ENCODE measurements at regions not wholly inside any gene's neighbourhood (a gene's known extent, or its start where the extent isn't known, plus 50 kb on each side); places are given as distances from the start of the nearest gene placed in this dataset.

DNA sequence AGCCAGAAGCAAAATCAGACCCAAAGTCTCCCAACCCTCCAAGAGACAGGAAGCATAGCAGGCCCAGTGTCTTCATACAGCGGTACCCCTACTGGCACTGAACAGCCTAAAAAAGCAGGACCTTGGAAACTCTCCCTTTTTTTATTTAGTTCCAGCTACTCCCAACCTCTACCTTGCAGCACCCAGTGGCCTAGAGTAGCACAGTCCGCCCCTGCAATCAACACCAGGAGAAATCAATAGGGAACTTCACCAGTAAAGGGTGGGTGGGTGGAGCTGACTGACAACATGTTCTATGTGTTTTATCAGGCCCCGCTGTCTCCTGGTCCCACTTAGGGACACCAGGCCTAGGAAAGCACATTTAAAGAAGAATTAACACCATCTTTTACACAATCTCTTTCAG is 378.5 kb upstream of the CT83 start:
- DNase-seq (no peak), ATAC-seq (ENCODE audit: poor library complexity) (no peak)
- CTCF ChIA-PET: no interaction called here
- TF ChIP-seq, protein P1, sequence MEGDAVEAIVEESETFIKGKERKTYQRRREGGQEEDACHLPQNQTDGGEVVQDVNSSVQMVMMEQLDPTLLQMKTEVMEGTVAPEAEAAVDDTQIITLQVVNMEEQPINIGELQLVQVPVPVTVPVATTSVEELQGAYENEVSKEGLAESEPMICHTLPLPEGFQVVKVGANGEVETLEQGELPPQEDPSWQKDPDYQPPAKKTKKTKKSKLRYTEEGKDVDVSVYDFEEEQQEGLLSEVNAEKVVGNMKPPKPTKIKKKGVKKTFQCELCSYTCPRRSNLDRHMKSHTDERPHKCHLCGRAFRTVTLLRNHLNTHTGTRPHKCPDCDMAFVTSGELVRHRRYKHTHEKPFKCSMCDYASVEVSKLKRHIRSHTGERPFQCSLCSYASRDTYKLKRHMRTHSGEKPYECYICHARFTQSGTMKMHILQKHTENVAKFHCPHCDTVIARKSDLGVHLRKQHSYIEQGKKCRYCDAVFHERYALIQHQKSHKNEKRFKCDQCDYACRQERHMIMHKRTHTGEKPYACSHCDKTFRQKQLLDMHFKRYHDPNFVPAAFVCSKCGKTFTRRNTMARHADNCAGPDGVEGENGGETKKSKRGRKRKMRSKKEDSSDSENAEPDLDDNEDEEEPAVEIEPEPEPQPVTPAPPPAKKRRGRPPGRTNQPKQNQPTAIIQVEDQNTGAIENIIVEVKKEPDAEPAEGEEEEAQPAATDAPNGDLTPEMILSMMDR (IDR thresholded peaks at IDR 0.05): no peak
- H3K9me3 ChIP-seq (ENCODE audit: control insufficient read depth in 1 of 2, insufficient read depth in 1 of 2, low read length in 2 of 2): no peaks in the 10 kb centered on the region
- Mint-ChIP-seq H3K9me3 (peaks cover 2% of the 10 kb centered on the region), H3K27me3 (no peaks in the 10 kb centered on the region), H3K4me3 (no peak overlapping the region), H3K4me1 (ENCODE audit: low read depth) (no peaks in the 10 kb centered on the region), H3K27ac (no peak overlapping the region), H3K36me3 (ENCODE audit: low read depth) (no peaks in the 10 kb centered on the region)
- no peak overlapping the region for H3K4me3 ChIP-seq (ENCODE audit: low read length)
- POLR2A ChIA-PET: no interaction called here
- H3K4me1 ChIP-seq (ENCODE audit: insufficient read depth, low read length): no peaks in the 10 kb centered on the region
- no peak overlapping the region for H3K27ac ChIP-seq (ENCODE audit: low read depth in 1 of 2, low read length in 2 of 2)
- no peaks in the 10 kb centered on the region for H3K27me3 ChIP-seq (ENCODE audit: control insufficient read depth in 1 of 2, insufficient read depth in 2 of 2, low read length in 2 of 2)
- intact Hi-C loops (cut with DNase I, micrococcal nuclease): no loop called here
- H3K36me3 ChIP-seq (ENCODE audit: insufficient read depth, low read length): no peaks in the 10 kb centered on the region

DNA sequence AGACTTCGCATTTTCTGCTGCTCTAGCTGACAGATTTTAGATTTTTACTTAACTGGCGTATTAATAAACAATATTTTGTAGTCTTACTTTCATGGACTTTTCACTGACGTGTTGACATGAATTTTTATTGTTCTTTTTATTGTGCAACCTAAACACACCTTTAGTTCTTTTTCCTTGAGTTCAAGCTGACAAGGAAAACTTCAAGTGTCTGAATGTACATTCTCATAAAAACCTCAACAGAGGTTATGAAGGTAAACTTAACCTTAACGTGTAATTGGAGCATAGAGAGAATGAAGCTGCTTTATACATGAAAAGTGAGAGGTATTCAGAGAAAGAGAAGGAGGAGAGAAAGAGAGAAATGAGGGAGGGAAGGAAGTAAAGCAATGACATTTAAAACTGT is 364.3 kb upstream of the CT83 start:
- Mint-ChIP-seq H3K9me3 (no peaks in the 10 kb centered on the region), H3K27ac (no peak overlapping the region)
- ATAC-seq (ENCODE audit: poor library complexity): no peak

DNA sequence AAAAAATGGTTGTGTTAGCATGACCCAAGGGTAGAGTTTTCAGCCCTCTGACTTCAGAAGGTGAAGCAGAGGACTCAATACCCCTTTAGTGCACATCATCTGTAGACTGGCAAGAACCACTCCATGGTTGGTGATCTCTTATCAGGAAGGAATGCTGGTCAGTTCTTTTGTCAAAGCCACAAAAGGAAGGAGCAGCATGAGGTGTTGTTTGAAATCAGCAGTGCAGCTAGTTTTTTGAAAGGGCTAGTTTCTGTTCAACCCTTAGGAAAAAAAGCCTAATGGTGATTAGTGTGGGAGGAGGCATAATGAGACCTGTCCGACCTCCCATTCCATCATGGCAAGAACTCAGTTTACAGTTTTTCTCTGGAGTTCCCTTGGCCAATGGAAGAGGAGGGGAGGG is 362.0 kb upstream of the CT83 start:
- Histone ChIP-seq H3K36me3 (ENCODE audit: insufficient read depth, low read length) (no peaks in the 10 kb centered on the region), H3K4me1 (ENCODE audit: insufficient read depth, low read length) (no peaks in the 10 kb centered on the region), H3K9me3 (ENCODE audit: control insufficient read depth in 1 of 2, insufficient read depth in 1 of 2, low read length in 2 of 2) (no peaks in the 10 kb centered on the region), H3K27ac (ENCODE audit: low read depth in 1 of 2, low read length in 2 of 2) (no peak overlapping the region), H3K4me3 (ENCODE audit: low read length) (no peak overlapping the region), H3K27me3 (ENCODE audit: control insufficient read depth in 1 of 2, insufficient read depth in 2 of 2, low read length in 2 of 2) (no peaks in the 10 kb centered on the region)
- Mint-ChIP-seq H3K4me1 (ENCODE audit: low read depth) (no peaks in the 10 kb centered on the region), H3K27ac (no peak overlapping the region), H3K36me3 (ENCODE audit: low read depth) (no peaks in the 10 kb centered on the region), H3K4me3 (no peak overlapping the region), H3K27me3 (no peaks in the 10 kb centered on the region), H3K9me3 (no peaks in the 10 kb centered on the region)
- ATAC-seq (ENCODE audit: poor library complexity) (no peak), DNase-seq (no peak)
- intact Hi-C loops (cut with DNase I, micrococcal nuclease): no loop called here
- ChIA-PET CTCF (no interaction called here), POLR2A (no interaction called here)
- TF ChIP-seq, protein P1 (IDR thresholded peaks at IDR 0.05): no peak

More for the DNA sequence above, 364.3 kb upstream of the CT83 start:
- no peak overlapping the region for H3K4me3 ChIP-seq (ENCODE audit: low read length)
- Mint-ChIP-seq H3K4me1 (ENCODE audit: low read depth) (no peaks in the 10 kb centered on the region), H3K4me3 (no peak overlapping the region), H3K36me3 (ENCODE audit: low read depth) (no peaks in the 10 kb centered on the region), H3K27me3 (no peaks in the 10 kb centered on the region)
- intact Hi-C loops (cut with DNase I, micrococcal nuclease): no loop called here
- H3K27me3 ChIP-seq (ENCODE audit: control insufficient read depth in 1 of 2, insufficient read depth in 2 of 2, low read length in 2 of 2): no peaks in the 10 kb centered on the region
- H3K36me3 ChIP-seq (ENCODE audit: insufficient read depth, low read length): no peaks in the 10 kb centered on the region
- no peak overlapping the region for H3K27ac ChIP-seq (ENCODE audit: low read depth in 1 of 2, low read length in 2 of 2)
- no peaks in the 10 kb centered on the region for H3K4me1 ChIP-seq (ENCODE audit: insufficient read depth, low read length)
- TF ChIP-seq, protein P1 (IDR thresholded peaks at IDR 0.05): no peak
- no peaks in the 10 kb centered on the region for H3K9me3 ChIP-seq (ENCODE audit: control insufficient read depth in 1 of 2, insufficient read depth in 1 of 2, low read length in 2 of 2)
- DNase-seq: no peak
- CTCF ChIA-PET: no interaction called here
- POLR2A ChIA-PET: no interaction called here

Data from CD4-positive, alpha-beta T cell (primary cell).